GM18508 (cell line): ENCODE measurements at regions not wholly inside any gene's neighbourhood (a gene's known extent, or its start where the extent isn't known, plus 50 kb on each side); places are given as distances from the start of the nearest gene placed in this dataset.
"Not testable (repeated sequence)": the region's sequence is repeated elsewhere in the genome, so short reads cannot be mapped to it uniquely, and the experiment has no call there.

ENCODE experiments used
- ATAC-seq: cut with Tn5 transposase; IDR thresholded peaks from one replicate; pipeline ENCODE4 v1.9.1; 2021; ENCODE audit warnings: moderate number of reproducible peaks; ENCODE audit not compliant: insufficient read depth, unreplicated experiment

GRCh38 chr20:12067686-12068085 is 150.0 kb downstream of the BTBD3 start:
- ATAC-seq = no peak

GRCh38 chr20:12068121-12068520 is 150.4 kb downstream of the BTBD3 start:
- no peak for ATAC-seq

GRCh38 chr20:12069181-12069580 is 151.5 kb downstream of the BTBD3 start:
- no peak for ATAC-seq

GRCh38 chr20:12072221-12072953 is 154.7 kb downstream of the BTBD3 start:
- no peak for ATAC-seq

- ATAC-seq = no peak
These were observed 155.2 kb downstream of the BTBD3 start for GRCh38 chr20:12072954-12073264.

- no peak for ATAC-seq
These were observed 156.5 kb downstream of the BTBD3 start for GRCh38 chr20:12074111-12074655.

GRCh38 chr20:12076200-12076599 is 158.5 kb downstream of the BTBD3 start:
- no peak for ATAC-seq

GRCh38 chr20:12077875-12078274 is 160.2 kb downstream of the BTBD3 start:
- no peak for ATAC-seq

GRCh38 chr20:12079490-12079889 is 161.8 kb downstream of the BTBD3 start:
- ATAC-seq = no peak

GRCh38 chr20:12083269-12083668 is 165.6 kb downstream of the BTBD3 start:
- no peak for ATAC-seq

GRCh38 chr20:12084482-12084881 is 166.8 kb downstream of the BTBD3 start:
- ATAC-seq = no peak

- no peak for ATAC-seq
These were observed 168.7 kb downstream of the BTBD3 start for GRCh38 chr20:12086359-12086758.

GRCh38 chr20:12090920-12091319 is 173.2 kb downstream of the BTBD3 start:
- no peak for ATAC-seq

- ATAC-seq = no peak
These were observed 175.5 kb downstream of the BTBD3 start for GRCh38 chr20:12093057-12093796.

- not testable (repeated sequence) for ATAC-seq
These were observed 176.1 kb downstream of the BTBD3 start for GRCh38 chr20:12093797-12094190.

GRCh38 chr20:12095180-12095920 is 177.7 kb downstream of the BTBD3 start:
- ATAC-seq = no peak

- ATAC-seq = no peak
These were observed 180.7 kb downstream of the BTBD3 start for GRCh38 chr20:12098421-12098820.

GRCh38 chr20:12108846-12109245 is 191.2 kb downstream of the BTBD3 start:
- ATAC-seq = no peak

- no peak for ATAC-seq
These were observed 192.6 kb downstream of the BTBD3 start for GRCh38 chr20:12110274-12110673.

GRCh38 chr20:12110711-12111110 is 193.0 kb downstream of the BTBD3 start:
- no peak for ATAC-seq
